Breast epithelium (tissue), 4 donors: ENCODE measurements at regions not wholly inside any gene's neighbourhood (a gene's known extent, or its start where the extent isn't known, plus 50 kb on each side); places are given as distances from the start of the nearest gene placed in this dataset.

Experiments used
- DNase-seq, 2 donors: peaks; one replicate each; pipeline ENCODE4 v3.0.0-alpha.2; 2019; ENCODE audit warnings: low spot score in 2 of 2
- H3K27ac ChIP-seq, 2 donors: fragments of 200-600 bp; sonication (generic) in 1 of 2; one replicate each; pipeline ENCODE4 v1.5.1; 2016 to 2019; ENCODE audit warnings: mild to moderate bottlenecking in 1 of 2
- H3K27me3 ChIP-seq, 2 donors: fragments of 200-600 bp; sonication (generic) in 1 of 2; one replicate each; pipeline versions ENCODE4 v1.5.1 to v1.6.0; 2017 to 2019; ENCODE audit warnings: control low read depth in 1 of 2, mild to moderate bottlenecking in 1 of 2
- H3K36me3 ChIP-seq: fragments of 200-600 bp; one replicate; pipeline ENCODE4 v1.5.1; 2019
- H3K4me1 ChIP-seq, 2 donors: fragments of 200-600 bp; sonication (generic); one replicate each; pipeline ENCODE4 v1.5.1; 2016 to 2019; ENCODE audit warnings: control low read depth in 1 of 2
- H3K4me3 ChIP-seq, 3 donors: fragments of 200-600 bp; sonication (generic); 1 replicate in 2 of 3; 2 replicates in 1 of 3; pipeline ENCODE4 v1.5.1; 2016 to 2019; ENCODE audit warnings: mild to moderate bottlenecking in 3 of 3, moderate library complexity in 2 of 3
- H3K9me3 ChIP-seq, 2 donors: fragments of 200-600 bp; sonication (generic) in 1 of 2; one replicate each; pipeline ENCODE4 v1.5.1; 2016 to 2019; ENCODE audit warnings: control low read depth in 1 of 2
- POLR2A ChIP-seq: fragments of 450-650 bp; IDR thresholded peaks from one replicate; pipeline ENCODE4 v1.6.1; 2016; ENCODE audit warnings: antibody characterized with exemption, mild to moderate bottlenecking, moderate library complexity
- POLR2AphosphoS5 ChIP-seq, 3 donors: sonication (generic); formaldehyde crosslinking; IDR thresholded peaks; one replicate each; pipeline ENCODE4 v1.6.1; 2017; ENCODE audit warnings: antibody characterized with exemption in 3 of 3
- intact Hi-C: fragments of 100-400 bp; cut with DNase I; formaldehyde crosslinking; loops from one replicate; pipeline ENCODE4 v1.15.1; 2023; ENCODE audit warnings: low total_unique reads
- TF ChIP-seq, protein P1 (sequence below), 3 donors: fragments of 450-650 bp; IDR thresholded peaks; one replicate each; pipeline ENCODE4 v1.5.1; 2016 to 2017; ENCODE audit warnings: antibody characterized with exemption in 3 of 3, mild to moderate bottlenecking in 3 of 3, moderate library complexity in 3 of 3

DNA sequence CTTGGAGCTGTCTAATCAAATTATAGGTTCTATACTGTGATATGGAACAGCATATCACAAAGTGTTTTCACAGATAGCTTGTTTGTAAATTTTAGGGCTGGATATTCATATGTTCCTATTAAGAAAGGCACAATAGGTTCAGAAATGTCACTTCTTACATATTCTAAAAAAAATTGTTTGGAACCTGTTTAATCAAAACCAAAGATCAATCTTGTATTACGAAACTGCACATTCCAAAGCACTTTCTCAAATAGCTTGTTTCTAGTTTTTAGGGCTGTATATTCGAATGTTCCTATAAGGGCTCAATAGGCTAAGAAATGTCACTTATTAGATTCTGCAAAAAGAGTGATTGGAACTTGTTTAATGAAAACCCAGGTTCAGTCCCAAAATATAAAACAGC lies 67.4 kb upstream of the OSBPL11 start:
- Histone ChIP-seq H3K27ac (no peak overlapping the region), H3K9me3 (no peaks in the 10 kb centered on the region), H3K27me3 (no peaks in the 10 kb centered on the region), H3K36me3 (no peaks in the 10 kb centered on the region), H3K4me1 (no peaks in the 10 kb centered on the region), H3K4me3 (no peak overlapping the region)
- DNase-seq, result no peak
- intact Hi-C loops, result no loop called here
- TF ChIP-seq POLR2A, result no peak
- TF ChIP-seq POLR2AphosphoS5 (IDR thresholded peaks at IDR 0.05), result no peak
- TF ChIP-seq, protein P1, sequence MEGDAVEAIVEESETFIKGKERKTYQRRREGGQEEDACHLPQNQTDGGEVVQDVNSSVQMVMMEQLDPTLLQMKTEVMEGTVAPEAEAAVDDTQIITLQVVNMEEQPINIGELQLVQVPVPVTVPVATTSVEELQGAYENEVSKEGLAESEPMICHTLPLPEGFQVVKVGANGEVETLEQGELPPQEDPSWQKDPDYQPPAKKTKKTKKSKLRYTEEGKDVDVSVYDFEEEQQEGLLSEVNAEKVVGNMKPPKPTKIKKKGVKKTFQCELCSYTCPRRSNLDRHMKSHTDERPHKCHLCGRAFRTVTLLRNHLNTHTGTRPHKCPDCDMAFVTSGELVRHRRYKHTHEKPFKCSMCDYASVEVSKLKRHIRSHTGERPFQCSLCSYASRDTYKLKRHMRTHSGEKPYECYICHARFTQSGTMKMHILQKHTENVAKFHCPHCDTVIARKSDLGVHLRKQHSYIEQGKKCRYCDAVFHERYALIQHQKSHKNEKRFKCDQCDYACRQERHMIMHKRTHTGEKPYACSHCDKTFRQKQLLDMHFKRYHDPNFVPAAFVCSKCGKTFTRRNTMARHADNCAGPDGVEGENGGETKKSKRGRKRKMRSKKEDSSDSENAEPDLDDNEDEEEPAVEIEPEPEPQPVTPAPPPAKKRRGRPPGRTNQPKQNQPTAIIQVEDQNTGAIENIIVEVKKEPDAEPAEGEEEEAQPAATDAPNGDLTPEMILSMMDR (IDR thresholded peaks at IDR 0.05), result no peak

DNA sequence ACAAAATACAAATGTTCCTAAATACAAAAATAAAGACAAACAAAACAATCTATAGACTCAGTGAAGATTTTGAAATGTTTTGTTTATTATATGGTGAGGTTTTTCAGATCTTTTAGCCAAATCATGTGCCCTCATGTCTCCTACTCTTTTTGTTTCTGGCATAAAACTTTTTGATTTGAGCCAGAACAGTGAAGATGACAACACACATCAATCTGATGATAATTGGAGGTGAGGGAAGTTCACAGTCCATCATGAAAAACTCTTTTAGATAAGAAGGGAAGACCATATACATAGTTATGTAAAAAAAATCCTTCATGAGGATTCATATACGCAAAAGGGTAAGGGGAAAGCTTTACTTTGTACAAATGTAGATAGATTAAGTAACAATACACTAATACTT lies 75.1 kb upstream of the OSBPL11 start:
- Histone ChIP-seq H3K27ac (no peak overlapping the region), H3K9me3 (no peaks in the 10 kb centered on the region), H3K27me3 (no peaks in the 10 kb centered on the region), H3K4me1 (no peaks in the 10 kb centered on the region), H3K36me3 (no peaks in the 10 kb centered on the region), H3K4me3 (no peak overlapping the region)
- TF ChIP-seq POLR2A, result no peak
- TF ChIP-seq, protein P1 (IDR thresholded peaks at IDR 0.05), result no peak
- TF ChIP-seq POLR2AphosphoS5 (IDR thresholded peaks at IDR 0.05), result no peak
- DNase-seq, result no peak
- intact Hi-C loops, result no loop called here

DNA sequence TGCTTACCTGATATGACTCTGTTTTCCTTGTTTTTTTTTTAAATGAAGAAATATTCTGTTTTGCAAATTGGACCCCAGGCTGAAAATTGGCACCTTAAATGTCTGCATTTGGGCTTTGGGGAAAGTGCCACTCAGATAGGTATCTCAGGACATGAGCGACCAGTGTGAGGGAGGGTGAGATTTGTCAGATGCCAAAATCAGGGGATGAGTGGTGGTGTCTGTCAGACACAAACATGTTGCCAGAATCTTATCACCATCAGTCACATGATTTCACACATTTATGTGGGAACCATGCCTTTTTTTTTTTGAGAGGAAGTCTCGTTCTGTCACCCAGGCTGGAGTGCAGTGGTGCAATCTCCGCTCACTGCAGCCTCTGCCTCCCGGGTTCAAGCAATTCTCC lies 75.6 kb upstream of the OSBPL11 start:
- TF ChIP-seq POLR2AphosphoS5 (IDR thresholded peaks at IDR 0.05) (no peak), POLR2A (no peak)
- TF ChIP-seq, protein P1 (IDR thresholded peaks at IDR 0.05), result no peak
- Histone ChIP-seq H3K27me3 (no peaks in the 10 kb centered on the region), H3K4me1 (no peaks in the 10 kb centered on the region), H3K9me3 (no peaks in the 10 kb centered on the region), H3K36me3 (no peaks in the 10 kb centered on the region), H3K27ac (no peak overlapping the region), H3K4me3 (no peak overlapping the region)
- DNase-seq, result no peak
- intact Hi-C loops, result no loop called here

DNA sequence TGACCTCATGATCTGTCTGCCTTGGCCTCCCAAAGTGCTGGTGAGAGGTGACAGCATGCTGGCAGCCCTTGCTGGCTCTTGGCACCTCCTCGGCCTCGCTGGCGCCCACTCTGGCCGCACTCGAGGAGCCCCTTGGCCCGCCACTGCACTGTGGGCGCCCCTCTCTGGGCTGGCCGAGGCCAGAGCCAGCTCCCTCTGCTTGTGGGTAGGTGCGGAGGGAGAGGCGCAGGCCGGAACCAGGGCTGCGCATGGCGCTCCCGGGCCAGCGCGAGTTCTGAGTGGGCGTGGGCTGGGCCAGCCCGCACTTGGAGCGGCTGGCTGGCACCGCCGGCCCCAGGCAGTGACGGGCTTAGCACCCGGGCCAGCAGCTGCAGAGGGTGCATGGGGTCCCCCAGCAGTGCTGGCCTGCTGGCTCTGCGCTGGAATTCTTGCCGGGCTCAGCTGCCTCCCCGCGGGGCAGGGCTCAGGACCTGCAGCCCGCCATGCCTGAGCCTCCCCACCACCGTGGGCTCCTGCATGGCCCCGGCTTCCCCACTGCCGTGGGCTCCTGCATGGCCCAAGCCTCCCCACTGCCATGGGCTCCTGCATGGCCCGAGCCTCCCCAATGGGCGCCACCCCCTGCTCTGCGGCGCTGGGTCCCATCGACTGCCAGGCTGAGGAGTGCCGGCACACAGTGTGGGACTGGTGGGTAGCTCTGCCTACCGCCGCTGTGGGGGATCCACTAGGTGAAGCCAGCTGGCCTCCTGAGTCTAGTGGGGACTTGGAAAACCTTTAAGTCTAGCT lies 76.4 kb upstream of the OSBPL11 start:
- Histone ChIP-seq H3K27ac (no peak overlapping the region), H3K4me1 (no peaks in the 10 kb centered on the region)
- intact Hi-C loops, result no loop called here

DNA sequence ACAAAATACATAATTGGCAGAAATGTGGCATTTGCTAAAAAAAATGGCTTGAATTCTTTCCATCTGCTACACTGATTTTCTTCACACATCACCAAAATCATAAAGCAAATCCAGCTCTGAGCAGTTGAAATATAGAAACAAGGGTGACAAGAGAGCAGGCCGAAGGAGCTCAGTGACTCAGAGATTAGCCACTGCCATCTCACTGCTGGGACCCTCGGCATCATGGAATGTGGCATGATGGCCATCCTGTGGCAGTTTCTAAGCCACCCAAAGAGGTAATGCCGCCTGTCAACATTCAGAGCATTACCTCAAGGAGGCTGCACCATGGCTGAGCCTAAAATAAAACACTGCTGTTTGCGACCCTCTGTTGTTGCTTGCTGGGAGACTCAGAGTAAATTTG lies 80.5 kb upstream of the OSBPL11 start:
- no peak for DNase-seq
- no peak overlapping the region for H3K4me3 ChIP-seq
- H3K36me3 ChIP-seq, result no peaks in the 10 kb centered on the region
- no peak overlapping the region for H3K27ac ChIP-seq
- intact Hi-C loops, result no loop called here
- no peaks in the 10 kb centered on the region for H3K9me3 ChIP-seq
- TF ChIP-seq, protein P1 (IDR thresholded peaks at IDR 0.05), result no peak
- TF ChIP-seq POLR2A, result no peak
- no peak for TF ChIP-seq POLR2AphosphoS5 (IDR thresholded peaks at IDR 0.05)
- no peaks in the 10 kb centered on the region for H3K27me3 ChIP-seq
- no peaks in the 10 kb centered on the region for H3K4me1 ChIP-seq

More for the DNA sequence above, 76.4 kb upstream of the OSBPL11 start:
- TF ChIP-seq, protein P1 (IDR thresholded peaks at IDR 0.05), result no peak
- TF ChIP-seq POLR2AphosphoS5 (IDR thresholded peaks at IDR 0.05), result no peak
- TF ChIP-seq POLR2A, result no peak
- Histone ChIP-seq H3K9me3 (no peaks in the 10 kb centered on the region), H3K27me3 (no peaks in the 10 kb centered on the region), H3K4me3 (no peak overlapping the region), H3K36me3 (no peaks in the 10 kb centered on the region)
- DNase-seq, result no peak
